ENCODE measurements at regions not wholly inside any gene's neighbourhood (a gene's known extent, or its start where the extent isn't known, plus 50 kb on each side); places are given as distances from the start of the nearest gene placed in this dataset.
A peak's percentile ranks its signal among the peaks of the same experiment; 100 is the strongest.

DNA sequence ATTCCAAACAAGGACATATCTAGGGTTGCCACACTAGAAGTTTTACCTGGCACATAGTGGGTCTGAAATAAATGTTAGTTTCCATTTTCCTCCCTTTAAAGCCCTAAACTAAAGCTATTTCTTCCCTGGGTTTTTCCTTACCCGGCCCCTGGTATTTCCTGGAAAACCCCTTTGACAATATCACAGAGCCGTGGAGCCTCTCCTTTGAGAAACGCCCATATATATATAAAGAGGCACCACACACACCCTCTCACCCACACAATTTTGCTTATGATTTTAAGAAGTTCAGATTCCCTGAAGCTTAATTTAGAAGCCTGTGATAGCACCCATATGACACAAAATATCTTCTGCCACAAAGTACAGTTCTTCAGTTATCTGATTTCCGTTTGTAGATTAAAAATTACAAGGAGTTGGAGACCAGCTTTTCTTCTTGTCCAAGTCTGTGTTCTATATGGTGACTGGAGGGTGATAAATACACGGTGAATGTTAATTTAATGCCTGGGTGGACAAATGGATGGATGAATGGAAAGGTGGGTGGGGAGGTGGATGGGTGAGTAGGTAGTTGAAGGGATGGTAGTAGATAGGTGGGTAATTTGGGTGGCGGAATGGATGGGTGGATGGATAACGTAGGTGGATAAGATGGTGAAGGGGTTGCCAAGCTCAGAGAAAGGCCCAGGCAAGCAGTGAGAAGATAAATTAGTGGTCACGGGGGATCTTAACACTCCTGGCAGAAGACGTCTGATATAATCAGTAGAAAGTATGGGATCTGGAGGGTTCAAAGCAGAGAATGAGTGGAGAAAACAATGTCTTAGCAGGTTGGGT lies 154.4 kb upstream of the FGGY start:
- DNase-seq (ENCODE audit: low spot score) = no peak

DNA sequence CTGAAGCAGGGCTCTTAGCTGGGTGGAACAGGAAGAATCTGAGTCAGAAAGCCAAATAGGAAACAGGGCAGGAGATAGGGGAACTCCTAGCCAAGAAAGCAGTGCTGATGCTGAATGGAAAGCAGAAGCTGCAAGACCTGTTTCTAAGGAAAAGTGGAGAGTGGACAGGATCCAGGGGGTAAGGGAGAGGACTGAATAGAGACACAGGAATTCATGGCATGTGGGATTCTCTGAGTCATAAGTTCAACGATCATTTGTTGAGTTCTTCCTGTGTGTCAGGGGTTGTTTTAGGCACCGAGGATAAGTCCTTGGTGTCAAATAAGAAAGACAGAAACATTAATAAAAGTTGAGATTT lies 153.8 kb upstream of the FGGY start:
- no peak for DNase-seq (ENCODE audit: low spot score)

DNA sequence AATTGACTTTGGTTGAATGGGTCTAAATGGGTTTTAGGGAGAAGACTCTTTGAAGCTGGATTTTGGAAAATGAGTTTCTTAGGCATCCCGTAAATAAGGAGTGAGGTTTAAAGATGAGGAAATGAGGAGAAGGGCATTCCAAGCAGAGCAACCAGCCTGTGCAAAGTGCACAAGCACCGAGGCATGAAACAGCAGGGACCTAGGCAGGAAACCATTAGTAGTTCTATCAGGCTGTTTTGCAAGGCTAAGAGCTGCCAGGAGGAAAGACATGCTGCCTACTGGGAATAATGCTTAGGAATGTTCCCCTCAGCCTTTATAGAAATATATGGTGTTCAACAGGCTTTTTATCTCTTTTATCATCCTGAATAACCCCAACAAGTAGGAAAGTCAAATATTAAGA lies 153.1 kb upstream of the FGGY start:
- no peak for DNase-seq (ENCODE audit: low spot score)

DNA sequence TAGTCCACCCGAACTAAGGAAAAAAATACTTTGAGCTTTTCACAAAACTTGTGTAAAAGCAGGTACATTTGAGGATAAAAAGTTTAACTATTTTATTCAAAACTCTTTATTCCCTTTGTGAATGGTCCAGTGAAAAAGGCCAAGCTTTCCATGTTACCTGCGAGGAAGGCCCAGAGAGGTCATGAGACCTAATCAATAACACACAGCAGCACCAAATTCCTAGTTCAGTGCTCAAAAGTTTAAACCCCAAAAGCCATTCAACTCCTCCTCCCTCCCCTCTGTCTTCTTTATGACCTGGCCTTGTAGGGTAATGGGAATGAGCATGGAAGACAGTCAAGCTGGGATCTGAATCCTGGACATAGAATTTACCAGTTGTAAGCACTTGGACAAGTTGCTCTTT lies 151.9 kb upstream of the FGGY start:
- DNase-seq (ENCODE audit: low spot score) = no peak

DNA sequence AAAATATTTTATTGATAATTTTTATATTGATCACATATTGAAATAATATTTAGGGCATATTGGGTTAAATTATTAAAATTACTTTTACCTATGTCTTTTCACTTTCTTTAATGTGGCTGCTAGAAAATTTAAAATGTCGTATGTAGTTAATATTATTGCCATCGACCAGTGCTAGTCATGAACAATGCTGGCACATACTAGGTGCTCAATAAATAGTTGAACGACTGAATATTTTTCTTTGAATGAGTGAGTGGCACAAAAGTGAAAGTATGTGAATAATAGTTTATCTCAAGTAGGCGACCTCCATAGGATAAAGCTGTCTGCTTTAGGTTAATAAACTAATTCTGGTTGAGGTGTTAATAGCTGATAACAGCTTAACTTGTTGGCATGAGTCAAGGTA lies 150.8 kb upstream of the FGGY start:
- no peak for DNase-seq (ENCODE audit: low spot score)

DNA sequence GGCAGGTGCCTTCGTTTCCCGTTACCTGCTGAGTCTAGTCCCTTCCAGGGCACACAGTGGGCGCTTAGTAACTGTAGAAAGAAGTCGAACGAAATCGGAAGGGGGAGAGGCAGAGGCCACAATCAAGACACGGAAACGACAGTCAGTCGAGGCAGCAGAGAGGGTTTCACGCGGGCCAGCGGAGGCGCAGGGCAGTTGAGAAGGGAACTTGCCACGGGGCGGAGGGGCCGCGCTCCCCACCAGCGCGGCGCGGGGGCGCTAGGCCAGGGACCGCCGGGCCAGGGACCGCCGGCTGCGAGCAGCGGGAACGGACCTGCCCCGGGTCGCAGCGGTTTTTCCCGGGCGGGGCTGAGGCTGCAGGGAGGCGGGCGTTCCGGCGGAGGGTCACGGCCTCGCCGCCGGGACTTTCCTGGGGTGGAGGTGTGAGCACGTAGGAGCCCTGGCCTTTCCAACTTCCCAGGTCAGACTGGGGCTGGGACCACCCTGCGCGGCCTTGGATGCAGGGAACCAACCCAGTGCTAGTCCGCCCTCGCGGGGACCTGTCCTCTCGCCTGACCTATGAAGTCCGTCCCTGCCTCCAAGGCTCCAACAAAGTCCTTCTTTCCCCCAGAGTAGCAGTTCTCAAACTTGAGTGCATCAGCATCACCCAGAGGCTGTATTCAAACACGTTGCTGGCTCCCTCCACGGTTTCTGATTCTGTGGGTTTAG lies 150.1 kb upstream of the FGGY start:
- peak; percentile 92 for DNase-seq (ENCODE audit: low spot score)

DNA sequence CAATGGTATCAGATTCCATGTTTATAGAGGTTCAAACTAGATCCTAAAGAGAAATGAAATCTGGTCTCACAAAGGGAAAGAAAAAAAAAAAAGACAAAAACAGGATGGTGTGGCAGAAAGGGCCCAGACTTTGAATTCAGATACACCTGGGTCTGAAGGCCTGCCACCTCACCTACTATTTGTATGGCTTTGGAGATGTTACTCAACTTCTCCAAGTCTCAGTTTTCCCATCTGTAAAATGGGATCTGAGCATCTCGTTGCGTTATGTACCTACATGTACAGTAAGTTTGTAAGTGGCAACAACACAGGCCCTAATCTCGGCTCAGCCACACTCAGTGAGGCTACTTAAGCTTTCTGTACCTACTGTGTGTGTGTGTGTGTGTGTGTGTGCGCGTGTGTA lies 147.5 kb upstream of the FGGY start:
- no peak for DNase-seq (ENCODE audit: low spot score)

DNA sequence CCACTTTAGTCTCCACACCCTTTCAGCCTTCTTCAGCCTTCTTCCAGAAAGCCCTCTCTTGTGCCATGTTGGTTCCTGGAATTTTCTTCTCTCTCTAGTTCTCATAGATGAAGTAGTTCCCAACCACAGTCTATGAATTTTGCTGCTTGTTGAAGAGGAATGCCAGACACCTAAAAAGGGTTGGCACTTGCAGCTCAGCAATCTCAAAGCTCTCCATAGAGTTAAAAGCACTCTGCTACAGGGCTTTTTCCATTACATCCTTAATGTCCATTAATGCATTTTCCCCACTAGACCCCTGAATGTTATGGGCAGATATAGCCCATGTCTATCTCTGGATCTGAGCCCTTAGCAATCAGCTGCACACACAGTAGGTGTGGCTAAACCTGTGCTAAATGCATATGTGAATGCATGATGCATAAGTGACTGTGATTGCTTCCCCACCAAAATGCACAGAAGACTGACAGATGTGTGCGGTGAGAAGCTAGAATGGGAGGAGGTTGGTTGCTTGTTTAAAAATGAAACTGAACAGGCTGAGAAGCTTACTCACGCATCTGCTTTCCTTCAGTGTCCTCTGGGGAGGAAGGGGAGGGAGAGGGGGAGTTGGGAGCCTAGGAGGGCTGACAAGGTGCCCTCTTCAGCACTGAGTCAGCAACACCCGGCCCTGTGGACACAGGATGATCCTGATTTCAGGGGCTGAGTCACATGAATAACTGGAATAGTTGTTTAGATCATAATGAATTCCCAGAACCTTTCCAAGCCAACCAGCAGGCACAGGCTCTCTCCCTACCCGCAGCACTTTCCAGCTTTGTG lies 146.1 kb upstream of the FGGY start:
- no peak for DNase-seq (ENCODE audit: low spot score)

DNA sequence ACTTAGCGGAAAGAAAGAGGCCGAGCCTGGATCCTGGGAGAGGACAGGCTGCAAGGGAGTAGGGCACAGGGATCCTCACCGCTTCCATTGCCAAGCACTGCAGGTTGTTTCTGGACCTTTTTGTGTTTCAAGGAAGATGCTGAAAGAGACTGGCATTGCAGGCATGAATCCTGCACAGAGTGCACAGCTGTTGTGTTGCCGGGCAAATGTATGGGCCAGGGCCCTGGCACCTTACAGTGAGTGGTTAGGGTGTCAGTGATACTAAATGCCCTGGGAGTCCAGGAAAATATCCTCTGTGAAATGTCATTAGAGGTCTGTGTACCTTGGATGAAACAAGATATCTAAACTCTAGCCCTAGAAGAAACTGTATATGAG lies 145.5 kb upstream of the FGGY start:
- DNase-seq (ENCODE audit: low spot score) = no peak

DNA sequence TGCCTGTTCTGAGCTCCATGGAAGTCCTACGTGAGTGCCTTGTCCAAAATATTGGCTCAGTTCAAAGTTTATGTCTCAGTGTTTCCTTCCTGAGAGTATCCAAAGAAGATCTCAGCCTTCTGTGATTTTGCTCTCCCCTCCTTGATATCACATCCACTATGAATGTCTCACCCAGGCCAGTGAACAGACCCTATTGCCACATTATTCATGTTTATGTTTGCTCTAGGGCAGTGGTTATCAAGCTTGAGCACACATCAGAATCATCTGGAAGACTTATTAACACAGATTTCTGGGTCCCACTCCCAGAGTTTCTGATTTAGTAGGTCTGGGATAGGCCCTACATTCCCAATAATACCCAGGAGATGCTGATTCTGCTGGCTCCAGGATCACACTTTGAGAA lies 145.0 kb upstream of the FGGY start:
- DNase-seq (ENCODE audit: low spot score) = no peak

DNA sequence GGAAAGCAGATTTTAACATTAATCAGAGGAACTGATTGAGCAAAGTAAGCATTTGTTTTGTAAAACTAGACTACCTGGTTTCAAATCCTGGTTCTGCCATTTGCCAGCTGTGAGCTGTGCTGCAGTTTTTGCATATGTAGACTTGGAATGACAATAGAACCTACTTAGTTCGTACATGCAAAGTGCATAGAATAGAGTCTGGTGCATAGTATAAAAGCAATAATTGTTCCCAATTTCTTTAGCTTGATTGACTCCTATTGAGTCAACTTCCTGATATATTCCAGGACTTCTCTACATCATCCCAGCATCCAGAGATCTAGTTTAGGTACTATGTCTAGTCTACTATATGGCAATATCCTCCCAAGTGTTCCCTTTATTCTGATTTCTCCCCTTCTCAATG lies 144.4 kb upstream of the FGGY start:
- no peak for DNase-seq (ENCODE audit: low spot score)

DNA sequence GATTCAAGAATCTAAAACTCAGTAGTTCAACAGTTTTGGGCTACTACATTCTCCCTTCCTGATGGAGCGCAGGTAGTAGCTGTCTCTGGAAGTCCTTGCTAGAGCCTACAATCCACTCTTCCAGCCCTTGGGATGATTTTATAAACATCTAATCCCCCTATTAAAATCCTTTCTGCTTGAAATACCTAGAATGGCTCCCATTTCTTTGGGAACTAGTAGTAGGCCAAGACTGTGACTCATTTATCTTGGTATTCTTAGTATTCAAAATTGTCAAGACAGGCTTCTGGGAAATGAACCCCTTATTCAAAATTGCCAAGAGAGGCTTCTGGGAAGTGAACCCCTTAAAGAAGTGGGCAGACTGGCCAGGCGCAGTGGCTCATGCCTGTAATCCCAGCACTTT lies 142.5 kb upstream of the FGGY start:
- no peak for DNase-seq (ENCODE audit: low spot score)

DNA sequence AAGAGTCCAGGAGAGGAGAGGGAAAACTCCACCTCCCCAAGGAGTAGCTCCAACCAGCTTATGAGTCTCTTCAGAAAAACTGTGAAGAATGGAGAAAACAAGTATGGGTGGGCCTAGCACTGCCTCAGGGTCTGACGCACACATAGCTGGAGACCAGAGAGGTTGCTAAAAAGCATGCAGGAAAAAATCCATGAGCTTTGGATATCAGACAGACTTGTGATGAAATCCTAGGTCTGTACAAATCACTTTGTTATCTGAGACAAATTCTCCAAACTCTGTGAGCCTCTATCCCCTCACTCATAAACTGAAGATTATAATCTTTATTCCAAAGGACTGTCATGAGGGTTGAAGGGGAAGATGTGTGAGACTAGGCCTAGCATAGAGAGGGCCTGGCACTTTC lies 141.5 kb upstream of the FGGY start:
- DNase-seq (ENCODE audit: low spot score) = no peak

DNA sequence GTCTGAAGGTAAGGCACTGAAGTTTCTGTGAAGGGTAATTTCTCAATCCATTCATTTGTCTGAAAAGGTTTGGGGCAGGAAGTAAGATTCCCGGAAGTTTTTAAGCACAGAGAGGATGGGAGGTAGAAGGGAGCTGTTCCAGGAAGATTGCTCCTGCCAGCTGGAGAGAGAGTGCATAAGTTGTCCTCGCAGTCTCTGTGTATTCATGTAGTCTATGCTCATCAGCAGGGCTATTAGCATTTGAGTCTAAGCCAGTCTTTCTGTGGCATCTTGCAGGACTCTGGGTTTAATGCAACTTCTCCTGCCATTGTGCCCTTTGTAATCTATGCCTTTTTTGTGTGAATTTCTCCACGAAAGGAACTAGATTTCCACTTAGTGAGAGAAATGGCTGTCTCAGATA lies 140.8 kb upstream of the FGGY start:
- no peak for DNase-seq (ENCODE audit: low spot score)

DNA sequence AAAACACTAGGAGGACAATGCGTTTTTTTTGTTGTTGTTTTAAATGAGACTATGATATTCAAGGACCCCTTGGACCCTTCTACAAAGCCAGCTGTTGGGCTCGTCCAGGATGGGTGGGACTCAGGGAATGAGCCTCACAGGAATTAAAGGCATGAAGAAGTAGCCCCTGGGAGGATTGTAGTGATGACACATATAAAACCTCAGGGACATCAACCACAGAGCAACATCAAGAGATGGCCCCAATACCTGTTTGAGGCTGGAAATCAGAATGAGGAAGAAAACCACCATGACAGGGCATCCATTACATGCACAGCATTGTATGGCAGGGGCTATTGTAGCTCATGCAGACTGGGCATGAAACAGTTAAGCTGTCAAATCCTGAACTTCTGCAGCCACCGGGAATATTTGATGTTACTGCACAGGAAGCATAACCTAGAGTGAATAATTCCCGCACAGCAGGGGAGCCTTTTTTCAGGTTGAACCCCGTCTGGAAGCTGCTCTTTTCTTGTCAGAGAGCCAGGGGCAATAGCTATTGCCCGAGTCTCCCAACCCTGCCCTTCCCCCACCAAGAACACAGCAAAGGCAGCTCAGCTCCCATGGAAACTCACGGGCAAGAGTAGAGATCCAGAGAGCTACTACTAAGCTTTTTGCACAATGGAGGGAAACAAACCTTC lies 140.2 kb upstream of the FGGY start:
- no peak for DNase-seq (ENCODE audit: low spot score)

DNA sequence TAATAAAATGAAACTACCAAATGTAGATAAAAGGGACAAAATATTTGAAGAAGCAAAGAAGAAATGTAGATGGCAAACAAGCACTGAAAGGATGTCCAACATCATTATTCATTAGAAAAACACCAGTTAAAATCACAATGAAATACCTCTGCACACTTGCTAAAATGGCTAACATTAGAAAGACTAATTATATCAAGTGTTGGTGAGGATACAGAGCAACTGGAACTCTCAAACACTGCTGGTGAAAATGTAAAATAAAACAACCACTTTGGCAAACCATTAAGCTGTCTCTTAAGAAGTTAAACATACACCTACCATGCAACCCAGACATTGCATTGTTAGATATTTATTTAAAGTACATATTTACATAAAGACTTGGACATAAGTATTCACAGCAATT lies 138.6 kb upstream of the FGGY start:
- DNase-seq (ENCODE audit: low spot score) = no peak

DNA sequence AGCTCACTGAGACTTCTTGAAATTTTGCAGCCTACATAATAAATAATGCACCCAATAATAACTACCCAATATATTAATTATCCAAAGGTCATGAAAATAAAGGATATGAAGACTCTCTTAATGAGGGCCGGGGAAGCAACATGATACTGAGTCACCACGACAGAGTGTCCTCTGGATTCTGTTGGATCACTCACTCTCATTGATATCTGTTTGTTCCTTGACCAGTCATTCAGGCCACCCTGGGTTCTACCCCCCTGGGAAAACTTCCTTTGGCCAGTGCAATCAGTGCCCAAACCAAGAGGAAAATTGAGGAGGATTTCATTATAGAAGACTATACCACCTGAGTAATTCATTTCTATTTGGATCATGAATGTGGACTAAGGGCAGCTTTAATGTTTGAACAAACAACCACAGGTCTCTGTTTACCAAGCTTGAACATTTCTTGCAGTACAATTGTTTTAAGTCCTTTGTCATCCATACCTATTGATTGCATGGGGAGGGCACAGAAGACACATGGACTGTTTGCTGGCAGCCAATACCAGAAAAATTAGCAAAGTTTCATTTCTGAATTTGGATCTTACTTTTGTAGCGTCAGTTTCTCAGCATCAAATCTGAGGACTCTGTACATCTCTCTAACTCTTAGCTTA lies 137.2 kb upstream of the FGGY start:
- DNase-seq (ENCODE audit: low spot score) = no peak

DNA sequence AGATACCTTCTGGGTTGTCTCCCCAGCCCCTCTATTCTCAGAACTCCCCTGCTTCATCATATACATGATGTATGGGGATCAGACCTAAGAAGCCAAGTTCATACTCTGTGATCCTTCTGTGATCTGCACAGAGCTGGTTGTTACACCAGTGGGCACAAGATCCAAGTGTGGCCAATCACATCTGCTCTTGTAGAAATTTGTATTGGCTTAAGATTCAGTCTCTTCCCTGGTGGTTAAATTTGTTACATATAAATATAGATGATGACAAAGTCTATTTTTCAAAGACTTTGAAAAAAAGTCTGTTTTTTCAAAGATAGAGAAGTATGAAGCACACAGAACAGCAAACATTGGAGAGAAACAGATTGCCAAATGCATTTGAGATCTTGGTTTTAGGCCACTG lies 135.8 kb upstream of the FGGY start:
- DNase-seq (ENCODE audit: low spot score) = no peak

DNA sequence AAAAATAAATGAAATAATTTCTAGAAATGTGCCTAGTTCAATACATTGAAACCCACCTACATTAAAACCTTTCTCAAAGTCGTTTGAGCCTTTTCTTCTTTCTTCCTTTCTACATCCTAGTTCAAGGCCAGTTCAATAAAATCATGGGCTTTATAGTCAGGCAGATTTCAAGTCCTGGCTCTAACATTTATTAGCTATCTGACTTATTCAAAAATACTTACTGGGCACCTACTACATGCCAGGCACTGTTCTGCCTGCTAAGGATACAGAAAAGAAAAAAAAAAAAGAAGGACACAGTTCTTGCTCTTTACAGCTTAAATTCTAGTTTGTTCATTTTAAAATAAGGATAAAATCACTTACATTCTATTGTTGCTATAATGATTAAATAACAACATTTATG lies 134.2 kb upstream of the FGGY start:
- DNase-seq (ENCODE audit: low spot score) = no peak

DNA sequence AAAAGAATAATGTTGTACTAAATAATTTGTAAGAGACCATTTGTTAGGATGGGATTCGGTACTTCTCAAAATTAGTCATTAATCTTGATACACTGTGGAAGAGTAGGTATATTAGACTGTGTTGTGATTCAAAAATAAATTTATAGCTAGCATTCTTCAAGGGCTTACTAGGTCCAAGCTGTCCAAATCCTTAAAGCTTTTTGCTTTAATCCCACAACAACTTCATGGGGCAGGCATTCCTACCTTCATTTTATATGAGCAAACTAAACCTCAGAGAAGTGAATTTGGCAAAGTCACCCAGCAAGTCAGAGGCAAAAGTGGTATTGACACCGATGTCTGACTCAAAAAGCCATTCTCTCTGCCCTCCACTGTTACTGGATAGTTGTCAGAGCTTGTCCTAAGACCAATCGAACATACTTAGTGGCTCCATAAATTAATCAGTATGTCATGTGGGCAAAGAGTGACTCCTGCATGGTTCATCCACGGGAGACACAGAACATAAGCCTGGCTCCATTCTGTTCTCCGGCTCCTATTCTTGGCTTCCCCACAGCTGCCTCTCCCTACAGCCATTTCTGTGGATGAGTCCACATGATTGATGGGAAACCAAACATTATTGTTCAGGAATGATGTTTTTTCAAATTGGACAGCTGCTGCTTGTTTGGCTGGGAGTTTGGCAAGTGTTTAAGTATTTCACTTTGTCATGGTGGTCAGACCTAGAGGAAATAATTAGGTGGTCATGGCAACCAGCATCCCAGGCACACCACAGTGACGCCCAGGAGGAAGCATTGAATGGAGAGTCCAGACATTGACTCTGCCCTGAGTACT lies 133.4 kb upstream of the FGGY start:
- DNase-seq (ENCODE audit: low spot score) = no peak

All from mesenteric fat pad (tissue), 1 donor.